HCT116 (cell line): ENCODE measurements at regions not wholly inside any gene's neighbourhood (a gene's known extent, or its start where the extent isn't known, plus 50 kb on each side); places are given as distances from the start of the nearest gene placed in this dataset.

ENCODE experiments used
- ATAC-seq: fragments of 200-7000 bp; cut with Tn5 transposase; 2 replicates; pipeline ENCODE4 v1.9.1; 2020; ENCODE audit warnings: mild to moderate bottlenecking, moderate library complexity
- BruUV-seq: library from RNA; stranded (reverse); fragments of 400-500 nt; replicated peaks from 2 replicates; lab custom pipeline; 2021; lab: Mats Ljungman, UMichigan
- CTCF ChIA-PET: fragments of 300-600 bp; sonication (Branson Sonifier 250); formaldehyde crosslinking; loops from one replicate; lab custom pipeline; 2021; ENCODE audit warnings: antibody characterized with exemption; lab: Charles Lee
- POLR2A ChIA-PET: fragments of 300-600, 350-600 bp; sonication (Branson Sonifier 250); formaldehyde crosslinking; loops from one replicate; lab custom pipeline; 2021; ENCODE audit warnings: antibody characterized with exemption; lab: Charles Lee
- RAD21 ChIA-PET, 2 experiments: fragments of 300-600 bp; sonication (Branson Sonifier 250); formaldehyde crosslinking; loops; one replicate each; lab custom pipeline; 2023; ENCODE audit warnings: low total read pairs in 2 of 2; ENCODE audit not compliant: uncharacterized antibody in 2 of 2, unreplicated experiment in 2 of 2, low non-redundant PET in 1 of 2; lab: Charles Lee
- DNase-seq: peaks from one replicate; pipeline ENCODE4 v3.0.0-alpha.2; 2010; ENCODE audit warnings: low read depth, low spot score
- H2AFZ ChIP-seq: fragments of 200-600 bp; shearing (Covaris generic), sonication (generic); 2 replicates; pipeline ENCODE4 v1.6.1; 2017; ENCODE audit warnings: low read depth, mixed run types, mixed read lengths, antibody characterized with exemption, low read length; ENCODE audit not compliant: poor library complexity, severe bottlenecking
- H3K27ac ChIP-seq: 2 replicates; pipeline ENCODE4 v1.5.1; 2012; ENCODE audit warnings: low read depth, low read length
- H3K27me3 ChIP-seq: fragments of 200-600 bp; sonication (generic); 2 replicates; pipeline ENCODE4 v1.6.1; 2016; ENCODE audit warnings: mixed run types, low read length, mixed read lengths; ENCODE audit not compliant: insufficient read depth
- H3K36me3 ChIP-seq, 2 experiments: fragments of 200-500 bp in 1 of 2; fragments of 200-600 bp in 1 of 2; sonication (Bioruptor generic) in 1 of 2; sonication (generic) in 1 of 2; 2 replicates each; pipeline versions ENCODE4 v1.5.1 to v1.6.1; 2014 to 2016; ENCODE audit warnings: low read length in 2 of 2, inconsistent platforms in 1 of 2, mixed read lengths in 1 of 2, mixed run types in 1 of 2; ENCODE audit not compliant: insufficient read depth in 2 of 2, control insufficient read depth in 1 of 2
- H3K4me1 ChIP-seq, 2 experiments: fragments of 200-600 bp in 1 of 2; sonication (generic) in 1 of 2; 2 replicates each; pipeline versions ENCODE4 v1.5.1 to v1.6.1; 2012 to 2017; ENCODE audit warnings: low read length in 2 of 2, inconsistent platforms in 1 of 2, mild to moderate bottlenecking in 1 of 2, mixed read lengths in 1 of 2, mixed run types in 1 of 2, moderate library complexity in 1 of 2; ENCODE audit not compliant: insufficient read depth in 2 of 2, control insufficient read depth in 1 of 2
- H3K4me2 ChIP-seq: fragments of 200-600 bp; sonication (generic); 2 replicates; pipeline ENCODE4 v1.6.1; 2017; ENCODE audit warnings: mixed run types, low read length, mixed read lengths
- H3K4me3 ChIP-seq, 2 experiments: fragments of 200-600 bp in 1 of 2; sonication (generic) in 1 of 2; replicated peaks in 1 of 2; 2 replicates each; pipeline ENCODE4 v1.5.1; 2011 to 2016; ENCODE audit warnings: low read length in 2 of 2, control low read depth in 1 of 2, low read depth in 1 of 2, mild to moderate bottlenecking in 1 of 2, mixed read lengths in 1 of 2, mixed run types in 1 of 2
- H3K79me2 ChIP-seq: fragments of 200-600 bp; sonication (generic); 2 replicates; pipeline ENCODE4 v1.6.1; 2017; ENCODE audit warnings: mild to moderate bottlenecking, mixed run types, low read length, moderate library complexity, mixed read lengths; ENCODE audit not compliant: insufficient read depth
- H3K9ac ChIP-seq: fragments of 200-600 bp; sonication (generic); 2 replicates; pipeline ENCODE4 v1.6.1; 2016; ENCODE audit warnings: low read length, mixed read lengths
- H3K9me2 ChIP-seq: fragments of 200-600 bp; sonication (generic), shearing (Covaris generic); 2 replicates; pipeline ENCODE4 v1.6.1; 2017; ENCODE audit warnings: mixed run types, mild to moderate bottlenecking, moderate library complexity; ENCODE audit not compliant: insufficient read depth
- H3K9me3 ChIP-seq, 2 experiments: fragments of 200-500 bp in 1 of 2; fragments of 200-600 bp in 1 of 2; sonication (Bioruptor generic) in 1 of 2; sonication (generic) in 1 of 2; 2 replicates each; pipeline ENCODE4 v1.6.1; 2014 to 2017; ENCODE audit warnings: low read length in 2 of 2, mixed read lengths in 2 of 2, inconsistent platforms in 1 of 2, low read depth in 1 of 2, mild to moderate bottlenecking in 1 of 2, mixed run types in 1 of 2, moderate library complexity in 1 of 2; ENCODE audit not compliant: control insufficient read depth in 1 of 2, insufficient read depth in 1 of 2
- H4K20me1 ChIP-seq: fragments of 200-600 bp; sonication (generic), shearing (Covaris generic); 2 replicates; pipeline ENCODE4 v1.6.1; 2017; ENCODE audit warnings: mixed run types, mild to moderate bottlenecking, moderate library complexity; ENCODE audit not compliant: insufficient read depth
- CEBPB ChIP-seq: IDR thresholded peaks from 2 replicates; pipeline ENCODE4 v1.6.1; 2012; ENCODE audit warnings: low read depth
- EZH2 ChIP-seq: fragments of 200-600 bp; sonication (generic); IDR thresholded peaks from 2 replicates; pipeline ENCODE4 v1.6.1; 2017; ENCODE audit warnings: antibody characterized with exemption, mixed run types
- EZH2phosphoT487 ChIP-seq: fragments of 200-600 bp; IDR thresholded peaks from 2 replicates; pipeline ENCODE4 v1.6.1; 2018; ENCODE audit warnings: antibody characterized with exemption, borderline replicate concordance
- FOSL1 ChIP-seq: IDR thresholded peaks from 2 replicates; pipeline ENCODE4 v1.6.1; 2012; ENCODE audit warnings: low read depth
- REST ChIP-seq: IDR thresholded peaks from 2 replicates; pipeline ENCODE4 v1.6.1; 2012; ENCODE audit warnings: low read depth
- SIN3A ChIP-seq: IDR thresholded peaks from 2 replicates; pipeline ENCODE4 v1.6.1; 2012; ENCODE audit warnings: low read depth
- SRF ChIP-seq: IDR thresholded peaks from 2 replicates; pipeline ENCODE4 v1.6.1; 2012; ENCODE audit warnings: low read depth
- YY1 ChIP-seq: IDR thresholded peaks from 2 replicates; pipeline ENCODE4 v1.6.1; 2011; ENCODE audit warnings: low read length, low read depth, moderate library complexity, mild to moderate bottlenecking; ENCODE audit not compliant: insufficient replicate concordance; ENCODE audit errors: extremely low read depth
- ZFX ChIP-seq: fragments of 450-650 bp; IDR thresholded peaks from 2 replicates; pipeline ENCODE4 v1.6.1; 2017
- intact Hi-C: fragments of 100-400 bp; cut with micrococcal nuclease; formaldehyde crosslinking; loops from 2 replicates; pipeline ENCODE4 v1.10.0; 2022

DNA sequence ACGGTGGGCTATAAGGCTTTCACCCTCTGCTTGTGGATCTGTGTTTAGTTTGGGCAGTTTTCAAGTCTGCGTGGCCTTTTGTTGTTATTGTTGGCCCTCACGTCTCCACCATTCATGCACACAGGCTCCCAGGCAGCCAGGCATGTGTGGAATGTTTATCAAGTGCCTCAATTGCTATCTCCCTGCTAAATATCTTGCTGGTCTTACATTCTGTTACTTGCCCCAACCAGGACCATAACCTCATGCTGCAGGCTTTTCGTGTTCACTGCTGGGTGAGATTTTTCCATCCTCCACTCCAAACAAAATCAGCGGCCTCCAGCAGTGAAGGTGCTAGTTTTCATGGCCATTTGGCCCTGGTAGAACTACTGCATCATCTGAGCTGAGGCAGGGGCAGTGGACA is 63.0 kb upstream of the DSC1 start:
- Histone ChIP-seq H3K4me1 (peaks cover 17 to 31% of the 10 kb centered on the region in 2 experiments), H4K20me1 (no peaks in the 10 kb centered on the region), H3K9ac (no peak overlapping the region), H3K36me3 (no peaks in the 10 kb centered on the region), H3K79me2 (no peaks in the 10 kb centered on the region), H3K4me2 (peak overlapping the region; percentile 37), H2AFZ (peak overlapping the region; percentile 82), H3K27ac (0 out of 2 replicates have a peak overlapping the region, but pooled peaks have one; percentile 8), H3K27me3 (no peaks in the 10 kb centered on the region), H3K9me2 (no peaks in the 10 kb centered on the region), H3K9me3 (no peaks in the 10 kb centered on the region), H3K4me3 (no peak overlapping the region)
- DNase-seq (no peak), ATAC-seq (no peak)
- BruUV-seq, result no TSS peak
- CTCF ChIA-PET, result no interaction called here
- RAD21 ChIA-PET, result no interaction called here
- POLR2A ChIA-PET, result no interaction called here
- intact Hi-C loops, result no loop called here
- TF ChIP-seq YY1, result no peak
- no peak for TF ChIP-seq CEBPB
- no peak for TF ChIP-seq SRF
- no peak for TF ChIP-seq REST
- TF ChIP-seq EZH2, result no peak
- TF ChIP-seq SIN3A, result no peak
- TF ChIP-seq EZH2phosphoT487, result no peak
- TF ChIP-seq FOSL1, result no peak
- no peak for TF ChIP-seq ZFX
